GM21381 (cell line): ENCODE measurements at regions not wholly inside any gene's neighbourhood (a gene's known extent, or its start where the extent isn't known, plus 50 kb on each side); places are given as distances from the start of the nearest gene placed in this dataset.

Source experiments
- ATAC-seq: cut with Tn5 transposase; IDR thresholded peaks from one replicate; pipeline ENCODE4 v1.9.1; 2021; ENCODE audit warnings: mild to moderate bottlenecking, moderate library complexity; ENCODE audit not compliant: unreplicated experiment

GRCh38 chr3:152051501-152052404, 178.3 kb downstream of the SUCNR1 start:
- no peak for ATAC-seq

GRCh38 chr3:152053866-152054265, 180.4 kb downstream of the SUCNR1 start:
- ATAC-seq: no peak

GRCh38 chr3:152054315-152054714, 180.9 kb downstream of the SUCNR1 start:
- ATAC-seq: peak; percentile 65

- no peak for ATAC-seq
Measured at GRCh38 chr3:152056073-152056472, 182.6 kb downstream of the SUCNR1 start.

- no peak for ATAC-seq
Measured at GRCh38 chr3:152056481-152056880, 183.0 kb downstream of the SUCNR1 start.

- ATAC-seq: no peak
Measured at GRCh38 chr3:152056987-152057386, 183.5 kb downstream of the SUCNR1 start.

GRCh38 chr3:152058856-152059255, 185.4 kb downstream of the SUCNR1 start:
- no peak for ATAC-seq

- no peak for ATAC-seq
Measured at GRCh38 chr3:152060701-152061100, 187.3 kb downstream of the SUCNR1 start.

GRCh38 chr3:152061296-152061695, 187.9 kb downstream of the SUCNR1 start:
- ATAC-seq: no peak

GRCh38 chr3:152069871-152070270, 196.4 kb downstream of the SUCNR1 start:
- no peak for ATAC-seq

- no peak for ATAC-seq
Measured at GRCh38 chr3:152071315-152071714, 197.4 kb upstream of the MBNL1 start.

GRCh38 chr3:152071924-152072323, 196.8 kb upstream of the MBNL1 start:
- ATAC-seq: no peak

GRCh38 chr3:152073267-152073666, 195.5 kb upstream of the MBNL1 start:
- ATAC-seq: no peak

- ATAC-seq: no peak
Measured at GRCh38 chr3:152076148-152076547, 192.6 kb upstream of the MBNL1 start.

- no peak for ATAC-seq
Measured at GRCh38 chr3:152079980-152080379, 188.7 kb upstream of the MBNL1 start.

- ATAC-seq: no peak
Measured at GRCh38 chr3:152083135-152083534, 185.6 kb upstream of the MBNL1 start.

- no peak for ATAC-seq
Measured at GRCh38 chr3:152084441-152085158, 184.1 kb upstream of the MBNL1 start.

GRCh38 chr3:152087153-152087552, 181.6 kb upstream of the MBNL1 start:
- ATAC-seq: no peak

- ATAC-seq: no peak
Measured at GRCh38 chr3:152089528-152089927, 179.2 kb upstream of the MBNL1 start.

GRCh38 chr3:152091725-152092124, 177.0 kb upstream of the MBNL1 start:
- no peak for ATAC-seq

- ATAC-seq: no peak
Measured at GRCh38 chr3:152093901-152094300, 174.8 kb upstream of the MBNL1 start.

- ATAC-seq: no peak
Measured at GRCh38 chr3:152094406-152094805, 174.3 kb upstream of the MBNL1 start.
